ENCODE measurements at regions not wholly inside any gene's neighbourhood (a gene's known extent, or its start where the extent isn't known, plus 50 kb on each side); places are given as distances from the start of the nearest gene placed in this dataset.
"Not testable (repeated sequence)": the region's sequence is repeated elsewhere in the genome, so short reads cannot be mapped to it uniquely, and the experiment has no call there.

GRCh38 chr6:133083248-133083967, 157.7 kb upstream of the EYA4 start:
- no peaks in the 10 kb centered on the region for H3K9me3 ChIP-seq (ENCODE audit: control insufficient read depth in 2 of 2, insufficient read depth in 1 of 2, low read length in 1 of 2)
- H3K36me3 ChIP-seq (ENCODE audit: control insufficient read depth in 2 of 2, insufficient read depth in 2 of 2, low read length in 1 of 2), result no peaks in the 10 kb centered on the region
- H3K27ac ChIP-seq (ENCODE audit: low read depth in 1 of 2, low read length in 1 of 2), result no peak overlapping the region
- no peak for DNase-seq (ENCODE audit: low read depth in 6 of 9, low spot score in 9 of 9)
- H3K4me3 ChIP-seq (ENCODE audit: low read length in 2 of 2), result no peak overlapping the region
- no peaks in the 10 kb centered on the region for H3K4me1 ChIP-seq (ENCODE audit: control insufficient read depth in 2 of 2, insufficient read depth in 2 of 2, low read length in 2 of 2)
- H3K27me3 ChIP-seq (ENCODE audit: control insufficient read depth in 2 of 2, insufficient read depth in 1 of 2, low read length in 1 of 2), result no peaks in the 10 kb centered on the region
- WGBS, result 91% methylated on average over 2 of the region's 2 CpGs

- H3K9me3 ChIP-seq (ENCODE audit: control insufficient read depth in 2 of 2, insufficient read depth in 1 of 2, low read length in 1 of 2), result no peaks in the 10 kb centered on the region
- DNase-seq (ENCODE audit: low read depth in 6 of 9, low spot score in 9 of 9), result no peak
- no peaks in the 10 kb centered on the region for H3K4me1 ChIP-seq (ENCODE audit: control insufficient read depth in 2 of 2, insufficient read depth in 2 of 2, low read length in 2 of 2)
- no peaks in the 10 kb centered on the region for H3K27me3 ChIP-seq (ENCODE audit: control insufficient read depth in 2 of 2, insufficient read depth in 1 of 2, low read length in 1 of 2)
- no peak overlapping the region for H3K27ac ChIP-seq (ENCODE audit: low read depth in 1 of 2, low read length in 1 of 2)
- 95% methylated on average over 1 of the region's 1 CpG for WGBS
- no peaks in the 10 kb centered on the region for H3K36me3 ChIP-seq (ENCODE audit: control insufficient read depth in 2 of 2, insufficient read depth in 2 of 2, low read length in 1 of 2)
- no peak overlapping the region for H3K4me3 ChIP-seq (ENCODE audit: low read length in 2 of 2)
These were observed 155.7 kb upstream of the EYA4 start for GRCh38 chr6:133085471-133085870.

GRCh38 chr6:133085896-133086295, 155.3 kb upstream of the EYA4 start:
- 66% methylated on average over 2 of the region's 2 CpGs for WGBS

GRCh38 chr6:133088931-133089695, 152.0 kb upstream of the EYA4 start:
- 92% methylated on average over 5 of the region's 5 CpGs for WGBS
- no peak for DNase-seq (ENCODE audit: low read depth in 6 of 9, low spot score in 9 of 9)
- H3K4me3 ChIP-seq (ENCODE audit: low read length in 2 of 2), result no peak overlapping the region
- peaks cover 0 to 6% of the 10 kb centered on the region in 2 donors for H3K4me1 ChIP-seq (ENCODE audit: control insufficient read depth in 2 of 2, insufficient read depth in 2 of 2, low read length in 2 of 2)
- H3K9me3 ChIP-seq (ENCODE audit: control insufficient read depth in 2 of 2, insufficient read depth in 1 of 2, low read length in 1 of 2), result no peaks in the 10 kb centered on the region
- H3K27me3 ChIP-seq (ENCODE audit: control insufficient read depth in 2 of 2, insufficient read depth in 1 of 2, low read length in 1 of 2), result no peaks in the 10 kb centered on the region
- H3K36me3 ChIP-seq (ENCODE audit: control insufficient read depth in 2 of 2, insufficient read depth in 2 of 2, low read length in 1 of 2), result no peaks in the 10 kb centered on the region
- no peak overlapping the region for H3K27ac ChIP-seq (ENCODE audit: low read depth in 1 of 2, low read length in 1 of 2)

More at GRCh38 chr6:133085896-133086295, 155.3 kb upstream of the EYA4 start:
- no peaks in the 10 kb centered on the region for H3K9me3 ChIP-seq (ENCODE audit: control insufficient read depth in 2 of 2, insufficient read depth in 1 of 2, low read length in 1 of 2)
- no peak overlapping the region for H3K27ac ChIP-seq (ENCODE audit: low read depth in 1 of 2, low read length in 1 of 2)
- no peaks in the 10 kb centered on the region for H3K36me3 ChIP-seq (ENCODE audit: control insufficient read depth in 2 of 2, insufficient read depth in 2 of 2, low read length in 1 of 2)
- H3K4me1 ChIP-seq (ENCODE audit: control insufficient read depth in 2 of 2, insufficient read depth in 2 of 2, low read length in 2 of 2), result no peaks in the 10 kb centered on the region
- H3K27me3 ChIP-seq (ENCODE audit: control insufficient read depth in 2 of 2, insufficient read depth in 1 of 2, low read length in 1 of 2), result no peaks in the 10 kb centered on the region
- H3K4me3 ChIP-seq (ENCODE audit: low read length in 2 of 2), result no peak overlapping the region
- DNase-seq (ENCODE audit: low read depth in 6 of 9, low spot score in 9 of 9), result no peak

GRCh38 chr6:133092199-133092598, 149.0 kb upstream of the EYA4 start:
- H3K27ac ChIP-seq (ENCODE audit: low read depth in 1 of 2, low read length in 1 of 2), result no peak overlapping the region
- H3K9me3 ChIP-seq (ENCODE audit: control insufficient read depth in 2 of 2, insufficient read depth in 1 of 2, low read length in 1 of 2), result no peaks in the 10 kb centered on the region
- H3K4me3 ChIP-seq (ENCODE audit: low read length in 2 of 2), result no peak overlapping the region
- WGBS, result 100% methylated on average over 1 of the region's 1 CpG
- H3K36me3 ChIP-seq (ENCODE audit: control insufficient read depth in 2 of 2, insufficient read depth in 2 of 2, low read length in 1 of 2), result no peaks in the 10 kb centered on the region
- H3K4me1 ChIP-seq (ENCODE audit: control insufficient read depth in 2 of 2, insufficient read depth in 2 of 2, low read length in 2 of 2), result peaks cover 0 to 6% of the 10 kb centered on the region in 2 donors
- DNase-seq (ENCODE audit: low read depth in 6 of 9, low spot score in 9 of 9), result no peak
- H3K27me3 ChIP-seq (ENCODE audit: control insufficient read depth in 2 of 2, insufficient read depth in 1 of 2, low read length in 1 of 2), result no peaks in the 10 kb centered on the region

GRCh38 chr6:133092771-133093170, 148.4 kb upstream of the EYA4 start:
- peaks cover 0 to 6% of the 10 kb centered on the region in 2 donors for H3K4me1 ChIP-seq (ENCODE audit: control insufficient read depth in 2 of 2, insufficient read depth in 2 of 2, low read length in 2 of 2)
- H3K36me3 ChIP-seq (ENCODE audit: control insufficient read depth in 2 of 2, insufficient read depth in 2 of 2, low read length in 1 of 2), result no peaks in the 10 kb centered on the region
- peak in 7 of 9 donors; percentile 6 to 56 (median 19) for DNase-seq (ENCODE audit: low read depth in 6 of 9, low spot score in 9 of 9)
- 55% methylated on average over 5 of the region's 5 CpGs for WGBS
- H3K27ac ChIP-seq (ENCODE audit: low read depth in 1 of 2, low read length in 1 of 2), result no peak overlapping the region
- no peak overlapping the region for H3K4me3 ChIP-seq (ENCODE audit: low read length in 2 of 2)
- H3K9me3 ChIP-seq (ENCODE audit: control insufficient read depth in 2 of 2, insufficient read depth in 1 of 2, low read length in 1 of 2), result no peaks in the 10 kb centered on the region
- no peaks in the 10 kb centered on the region for H3K27me3 ChIP-seq (ENCODE audit: control insufficient read depth in 2 of 2, insufficient read depth in 1 of 2, low read length in 1 of 2)

GRCh38 chr6:133093211-133093610, 147.9 kb upstream of the EYA4 start:
- H3K9me3 ChIP-seq (ENCODE audit: control insufficient read depth in 2 of 2, insufficient read depth in 1 of 2, low read length in 1 of 2); H3K36me3 ChIP-seq (ENCODE audit: control insufficient read depth in 2 of 2, insufficient read depth in 2 of 2, low read length in 1 of 2); H3K4me3 ChIP-seq (ENCODE audit: low read length in 2 of 2); H3K4me1 ChIP-seq (ENCODE audit: control insufficient read depth in 2 of 2, insufficient read depth in 2 of 2, low read length in 2 of 2); H3K27ac ChIP-seq (ENCODE audit: low read depth in 1 of 2, low read length in 1 of 2); DNase-seq (ENCODE audit: low read depth in 6 of 9, low spot score in 9 of 9); H3K27me3 ChIP-seq (ENCODE audit: control insufficient read depth in 2 of 2, insufficient read depth in 1 of 2, low read length in 1 of 2): not testable (repeated sequence)
- 95% methylated on average over 3 of the region's 3 CpGs for WGBS

GRCh38 chr6:133093956-133094355, 147.2 kb upstream of the EYA4 start:
- H3K27me3 ChIP-seq (ENCODE audit: control insufficient read depth in 2 of 2, insufficient read depth in 1 of 2, low read length in 1 of 2), result no peaks in the 10 kb centered on the region
- H3K36me3 ChIP-seq (ENCODE audit: control insufficient read depth in 2 of 2, insufficient read depth in 2 of 2, low read length in 1 of 2), result no peaks in the 10 kb centered on the region
- H3K27ac ChIP-seq (ENCODE audit: low read depth in 1 of 2, low read length in 1 of 2), result no peak overlapping the region
- no peaks in the 10 kb centered on the region for H3K9me3 ChIP-seq (ENCODE audit: control insufficient read depth in 2 of 2, insufficient read depth in 1 of 2, low read length in 1 of 2)
- no peak overlapping the region for H3K4me3 ChIP-seq (ENCODE audit: low read length in 2 of 2)
- 95% methylated on average over 3 of the region's 3 CpGs for WGBS
- no peak for DNase-seq (ENCODE audit: low read depth in 6 of 9, low spot score in 9 of 9)
- H3K4me1 ChIP-seq (ENCODE audit: control insufficient read depth in 2 of 2, insufficient read depth in 2 of 2, low read length in 2 of 2), result peaks cover 0 to 6% of the 10 kb centered on the region in 2 donors

- no peaks in the 10 kb centered on the region for H3K27me3 ChIP-seq (ENCODE audit: control insufficient read depth in 2 of 2, insufficient read depth in 1 of 2, low read length in 1 of 2)
- no peak overlapping the region for H3K27ac ChIP-seq (ENCODE audit: low read depth in 1 of 2, low read length in 1 of 2)
- DNase-seq (ENCODE audit: low read depth in 6 of 9, low spot score in 9 of 9), result no peak
- H3K4me3 ChIP-seq (ENCODE audit: low read length in 2 of 2), result no peak overlapping the region
- H3K4me1 ChIP-seq (ENCODE audit: control insufficient read depth in 2 of 2, insufficient read depth in 2 of 2, low read length in 2 of 2), result peaks cover 0 to 6% of the 10 kb centered on the region in 2 donors
- 91% methylated on average over 1 of the region's 1 CpG for WGBS
- H3K36me3 ChIP-seq (ENCODE audit: control insufficient read depth in 2 of 2, insufficient read depth in 2 of 2, low read length in 1 of 2), result no peaks in the 10 kb centered on the region
- no peaks in the 10 kb centered on the region for H3K9me3 ChIP-seq (ENCODE audit: control insufficient read depth in 2 of 2, insufficient read depth in 1 of 2, low read length in 1 of 2)
These were observed 143.9 kb upstream of the EYA4 start for GRCh38 chr6:133097208-133097607.
